Mesenchymal stem cell (in vitro differentiated cells and primary cell): ENCODE measurements at regions not wholly inside any gene's neighbourhood (a gene's known extent, or its start where the extent isn't known, plus 50 kb on each side); places are given as distances from the start of the nearest gene placed in this dataset.

Experiments
- DNase-seq: peaks from one replicate; pipeline ENCODE4 v3.0.0-alpha.2; 2013
- H2AFZ ChIP-seq: one replicate; pipeline ENCODE4 v1.6.1; 2013; ENCODE audit warnings: low read depth, mild to moderate bottlenecking, control low read depth, inconsistent platforms, low read length, moderate library complexity
- H2AK5ac ChIP-seq: 2 replicates; pipeline ENCODE4 v1.6.1; 2013; ENCODE audit warnings: low read length, moderate library complexity, mild to moderate bottlenecking, inconsistent platforms; ENCODE audit not compliant: severe bottlenecking
- H2BK120ac ChIP-seq: one replicate; pipeline ENCODE4 v1.6.1; 2013; ENCODE audit warnings: low read depth, mild to moderate bottlenecking, inconsistent platforms, low read length, moderate library complexity
- H2BK12ac ChIP-seq, 2 experiments: one replicate each; pipeline ENCODE4 v1.6.1; 2013; ENCODE audit warnings: inconsistent platforms in 2 of 2, low read length in 2 of 2, mild to moderate bottlenecking in 2 of 2, moderate library complexity in 2 of 2, control low read depth in 1 of 2
- H2BK15ac ChIP-seq: one replicate; pipeline ENCODE4 v1.6.1; 2013; ENCODE audit warnings: mild to moderate bottlenecking, low read depth, inconsistent platforms; ENCODE audit not compliant: poor library complexity, severe bottlenecking
- H2BK5ac ChIP-seq: 2 replicates; pipeline ENCODE4 v1.6.1; 2013; ENCODE audit warnings: low read depth, mild to moderate bottlenecking, low read length, control low read depth, inconsistent platforms; ENCODE audit not compliant: poor library complexity, severe bottlenecking
- H3K14ac ChIP-seq, 2 experiments: one replicate each; pipeline ENCODE4 v1.6.1; 2013; ENCODE audit warnings: inconsistent platforms in 2 of 2, low read length in 2 of 2, control low read depth in 1 of 2, mild to moderate bottlenecking in 1 of 2, moderate library complexity in 1 of 2
- H3K18ac ChIP-seq, 2 experiments: one replicate each; pipeline ENCODE4 v1.6.1; 2013; ENCODE audit warnings: inconsistent platforms in 2 of 2, low read length in 2 of 2, control low read depth in 1 of 2, low read depth in 1 of 2, mild to moderate bottlenecking in 1 of 2
- H3K23ac ChIP-seq, 2 experiments: one replicate each; pipeline ENCODE4 v1.6.1; 2013; ENCODE audit warnings: inconsistent platforms in 2 of 2, low read length in 2 of 2, mild to moderate bottlenecking in 2 of 2, moderate library complexity in 2 of 2, control low read depth in 1 of 2
- H3K27ac ChIP-seq: 2 replicates; pipeline ENCODE4 v1.5.1; 2013; ENCODE audit warnings: mild to moderate bottlenecking, moderate library complexity, low read length, control low read depth, inconsistent platforms; ENCODE audit not compliant: poor library complexity, severe bottlenecking
- H3K27me3 ChIP-seq, 2 experiments: 2 replicates each; pipeline versions ENCODE4 v1.6.1 to v1.7.0; 2013; ENCODE audit warnings: low read length in 2 of 2, mild to moderate bottlenecking in 2 of 2, moderate library complexity in 2 of 2, control low read depth in 1 of 2, inconsistent platforms in 1 of 2; ENCODE audit not compliant: control insufficient read depth in 1 of 2, insufficient read depth in 1 of 2
- H3K36me3 ChIP-seq, 2 experiments: 2 replicates each; pipeline versions ENCODE4 v1.6.1 to v1.7.0; 2013; ENCODE audit warnings: low read length in 2 of 2, control low read depth in 1 of 2, inconsistent platforms in 1 of 2, low read depth in 1 of 2, mild to moderate bottlenecking in 1 of 2; ENCODE audit not compliant: insufficient read depth in 2 of 2, control insufficient read depth in 1 of 2
- H3K4ac ChIP-seq, 2 experiments: one replicate each; pipeline ENCODE4 v1.6.1; 2013; ENCODE audit warnings: inconsistent platforms in 2 of 2, low read length in 2 of 2, mild to moderate bottlenecking in 2 of 2, moderate library complexity in 2 of 2, control low read depth in 1 of 2, low read depth in 1 of 2
- H3K4me1 ChIP-seq: 2 replicates; pipeline ENCODE4 v1.6.1; 2013; ENCODE audit warnings: low read depth, low read length, control low read depth; ENCODE audit not compliant: control insufficient read depth, insufficient read depth
- H3K4me2 ChIP-seq: 2 replicates; pipeline ENCODE4 v1.6.1; 2013; ENCODE audit warnings: low read length, mild to moderate bottlenecking, inconsistent platforms; ENCODE audit not compliant: poor library complexity, severe bottlenecking
- H3K4me3 ChIP-seq, 2 experiments: 2 replicates each; pipeline versions ENCODE4 v1.5.1 to v1.7.0; 2013; ENCODE audit warnings: low read length in 2 of 2, mild to moderate bottlenecking in 2 of 2, control low read depth in 1 of 2, low read depth in 1 of 2; ENCODE audit not compliant: insufficient read depth in 1 of 2
- H3K79me1 ChIP-seq: replicated peaks from 2 replicates; pipeline ENCODE4 v1.6.1; 2013; ENCODE audit warnings: mild to moderate bottlenecking, control low read depth, low read length, inconsistent platforms; ENCODE audit not compliant: poor library complexity, severe bottlenecking
- H3K9ac ChIP-seq: 2 replicates; pipeline ENCODE4 v1.7.0; 2013; ENCODE audit warnings: mild to moderate bottlenecking, low read length, moderate library complexity
- H3K9me3 ChIP-seq: 2 replicates; pipeline ENCODE4 v1.7.0; 2013; ENCODE audit warnings: mild to moderate bottlenecking, low read length; ENCODE audit not compliant: control insufficient read depth
- H4K8ac ChIP-seq: one replicate; pipeline ENCODE4 v1.6.1; 2013; ENCODE audit warnings: inconsistent platforms, mild to moderate bottlenecking, low read length, moderate library complexity
- H4K91ac ChIP-seq: one replicate; pipeline ENCODE4 v1.6.1; 2013; ENCODE audit warnings: mild to moderate bottlenecking, low read length, inconsistent platforms
- WGBS: methylation state at CpG from one replicate; pipeline ENCODE4 v1.1.7; 2013; ENCODE audit warnings: mixed read lengths; 5-methylcytosine and 5-hydroxymethylcytosine counted together

DNA sequence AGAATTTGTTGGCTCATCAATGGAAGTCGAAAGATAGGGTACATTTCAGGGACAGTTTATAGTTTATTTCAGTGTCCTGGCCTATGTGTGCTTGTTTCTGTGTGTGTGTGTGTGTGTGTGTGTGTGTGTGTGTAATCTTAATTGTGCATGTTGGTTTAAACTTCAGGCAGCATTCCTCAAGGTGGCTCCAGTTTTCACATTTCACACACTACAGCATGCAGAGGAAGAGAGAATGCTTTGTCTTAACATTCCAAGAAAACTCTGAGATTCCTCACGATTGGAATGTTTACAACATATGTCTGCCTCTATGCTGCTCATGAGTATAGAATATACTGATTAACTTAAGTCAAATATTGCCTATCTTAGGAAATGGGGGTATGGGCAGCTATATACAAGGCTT lies 332.6 kb upstream of the EPHA7 start:
- no peak overlapping the region for H3K4me3 ChIP-seq
- H4K8ac ChIP-seq = no peak overlapping the region
- H2AK5ac ChIP-seq = no peak overlapping the region
- H3K27me3 ChIP-seq = no peaks in the 10 kb centered on the region
- H3K4me2 ChIP-seq = no peak overlapping the region
- no peak overlapping the region for H3K9ac ChIP-seq
- no peaks in the 10 kb centered on the region for H3K79me1 ChIP-seq
- H3K23ac ChIP-seq = no peak overlapping the region
- H3K27ac ChIP-seq = no peak overlapping the region
- no peak overlapping the region for H2BK120ac ChIP-seq
- no peak overlapping the region for H2BK5ac ChIP-seq
- H3K18ac ChIP-seq = no peak overlapping the region
- peak; percentile 34 for DNase-seq
- H2AFZ ChIP-seq = no peak overlapping the region
- no peak overlapping the region for H2BK12ac ChIP-seq
- H3K14ac ChIP-seq = no peak overlapping the region
- no peak overlapping the region for H3K4ac ChIP-seq
- no peak overlapping the region for H2BK15ac ChIP-seq
- no peaks in the 10 kb centered on the region for H3K4me1 ChIP-seq
- no peaks in the 10 kb centered on the region for H3K9me3 ChIP-seq
- H4K91ac ChIP-seq = no peak overlapping the region
- no peaks in the 10 kb centered on the region for H3K36me3 ChIP-seq
- 79% methylated on average over 1 of the region's 2 CpGs for WGBS

DNA sequence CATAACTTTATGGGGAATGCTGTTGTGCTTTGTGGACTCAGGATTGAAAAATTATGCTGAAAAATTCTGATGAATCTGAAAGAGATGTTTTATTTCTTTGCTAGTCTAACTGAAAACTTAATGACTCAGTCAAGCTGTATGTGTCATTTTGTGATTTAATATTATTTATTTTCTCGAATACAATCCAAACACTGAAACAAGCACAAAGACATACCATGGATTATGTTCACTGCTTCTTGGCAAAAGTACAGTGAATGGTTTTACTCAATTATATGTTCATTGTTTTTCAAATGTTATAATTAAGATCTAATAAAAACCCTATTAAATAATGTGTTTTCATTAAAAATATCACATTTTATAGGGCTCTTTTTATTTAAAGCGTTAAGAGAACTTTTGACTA lies 330.6 kb upstream of the EPHA7 start:
- Histone ChIP-seq H3K36me3 (no peaks in the 10 kb centered on the region), H3K79me1 (no peaks in the 10 kb centered on the region), H2AK5ac (no peak overlapping the region), H2BK12ac (no peak overlapping the region), H3K18ac (no peak overlapping the region), H3K14ac (no peak overlapping the region), H3K4ac (no peak overlapping the region), H3K4me1 (no peaks in the 10 kb centered on the region), H3K4me2 (no peak overlapping the region), H3K23ac (no peak overlapping the region), H4K91ac (no peak overlapping the region), H2BK5ac (no peak overlapping the region), H3K9me3 (no peaks in the 10 kb centered on the region), H3K27ac (no peak overlapping the region), H2BK120ac (no peak overlapping the region), H4K8ac (no peak overlapping the region), H3K9ac (no peak overlapping the region), H2AFZ (no peak overlapping the region), H2BK15ac (no peak overlapping the region), H3K27me3 (no peaks in the 10 kb centered on the region), H3K4me3 (no peak overlapping the region)
- no peak for DNase-seq
- no CpG with 5 or more reads among the region's 2 CpGs for WGBS

DNA sequence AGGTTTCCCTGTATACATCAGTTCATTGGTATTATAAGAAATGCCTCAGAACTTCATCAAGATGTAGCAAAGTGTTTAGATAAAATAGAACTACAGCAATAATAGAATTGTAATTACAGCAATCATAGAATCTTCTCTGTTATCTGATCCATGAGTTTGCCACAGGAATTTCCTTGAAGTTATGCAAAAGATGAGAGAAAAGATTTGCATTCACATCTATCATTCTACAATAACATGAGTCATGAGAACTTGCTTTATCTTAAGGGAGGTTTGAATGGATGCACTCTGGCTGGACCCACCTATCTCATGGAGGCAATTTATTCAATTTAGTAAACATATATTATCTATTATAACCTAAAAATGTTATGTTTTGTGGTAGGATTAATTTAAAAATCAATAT lies 329.8 kb upstream of the EPHA7 start:
- no peak overlapping the region for H2BK120ac ChIP-seq
- no peak overlapping the region for H3K4me3 ChIP-seq
- H3K9ac ChIP-seq = no peak overlapping the region
- no peaks in the 10 kb centered on the region for H3K79me1 ChIP-seq
- no peaks in the 10 kb centered on the region for H3K9me3 ChIP-seq
- DNase-seq = peak; percentile 13
- no peak overlapping the region for H2BK12ac ChIP-seq
- no peak overlapping the region for H3K14ac ChIP-seq
- H3K4me1 ChIP-seq = no peaks in the 10 kb centered on the region
- H3K4ac ChIP-seq = no peak overlapping the region
- H2AFZ ChIP-seq = no peak overlapping the region
- no peak overlapping the region for H2BK15ac ChIP-seq
- H3K27me3 ChIP-seq = no peaks in the 10 kb centered on the region
- no peak overlapping the region for H4K8ac ChIP-seq
- H3K36me3 ChIP-seq = no peaks in the 10 kb centered on the region
- no peak overlapping the region for H4K91ac ChIP-seq
- no peak overlapping the region for H3K4me2 ChIP-seq
- no peak overlapping the region for H3K23ac ChIP-seq
- H3K18ac ChIP-seq = no peak overlapping the region
- H2BK5ac ChIP-seq = no peak overlapping the region
- H3K27ac ChIP-seq = no peak overlapping the region
- H2AK5ac ChIP-seq = no peak overlapping the region

DNA sequence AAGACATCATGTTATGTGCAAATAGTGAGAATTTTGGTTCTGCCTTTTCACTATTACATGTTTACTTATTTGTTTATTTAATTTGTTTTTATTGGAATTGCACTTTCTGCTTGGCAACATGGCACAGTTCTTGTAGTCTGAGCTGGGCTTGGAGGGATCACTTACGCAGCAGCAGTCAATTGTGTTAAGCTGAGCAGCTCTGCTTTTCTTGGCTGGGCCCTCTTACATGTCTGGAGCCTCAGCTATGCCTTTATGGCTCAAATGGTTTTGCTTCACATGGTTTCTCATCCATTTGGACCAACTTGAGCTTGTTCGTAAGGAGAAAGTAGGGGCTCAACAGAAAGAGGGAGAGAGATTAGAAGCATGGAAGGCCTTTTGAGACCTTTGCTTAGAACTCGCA lies 327.5 kb upstream of the EPHA7 start:
- Histone ChIP-seq H3K9me3 (no peaks in the 10 kb centered on the region), H3K18ac (no peak overlapping the region), H2AFZ (no peak overlapping the region), H3K9ac (no peak overlapping the region), H3K4me2 (no peak overlapping the region), H3K27ac (no peak overlapping the region), H4K91ac (no peak overlapping the region), H3K27me3 (no peaks in the 10 kb centered on the region), H3K79me1 (no peaks in the 10 kb centered on the region), H2AK5ac (no peak overlapping the region), H3K14ac (no peak overlapping the region), H2BK5ac (no peak overlapping the region), H4K8ac (no peak overlapping the region), H3K4me3 (no peak overlapping the region), H3K23ac (no peak overlapping the region), H3K4ac (no peak overlapping the region), H3K36me3 (no peaks in the 10 kb centered on the region), H2BK15ac (peak overlapping the region; percentile 74), H3K4me1 (no peaks in the 10 kb centered on the region), H2BK120ac (no peak overlapping the region), H2BK12ac (no peak overlapping the region)
- WGBS = 98% methylated on average over 2 of the region's 3 CpGs
- DNase-seq = no peak
